Colon (tissue), 2 donors: ENCODE measurements at regions not wholly inside any gene's neighbourhood (a gene's known extent, or its start where the extent isn't known, plus 50 kb on each side); places are given as distances from the start of the nearest gene placed in this dataset.
"Not testable (repeated sequence)": the region's sequence is repeated elsewhere in the genome, so short reads cannot be mapped to it uniquely, and the experiment has no call there.

Experiments used
- FAIRE-seq: peaks from 2 replicates; lab custom pipeline; 2012; peaks lifted over from hg19 to GRCh38; lab: Jason Lieb, UNC
- donor health status: control.
- donor health status: control.

DNA sequence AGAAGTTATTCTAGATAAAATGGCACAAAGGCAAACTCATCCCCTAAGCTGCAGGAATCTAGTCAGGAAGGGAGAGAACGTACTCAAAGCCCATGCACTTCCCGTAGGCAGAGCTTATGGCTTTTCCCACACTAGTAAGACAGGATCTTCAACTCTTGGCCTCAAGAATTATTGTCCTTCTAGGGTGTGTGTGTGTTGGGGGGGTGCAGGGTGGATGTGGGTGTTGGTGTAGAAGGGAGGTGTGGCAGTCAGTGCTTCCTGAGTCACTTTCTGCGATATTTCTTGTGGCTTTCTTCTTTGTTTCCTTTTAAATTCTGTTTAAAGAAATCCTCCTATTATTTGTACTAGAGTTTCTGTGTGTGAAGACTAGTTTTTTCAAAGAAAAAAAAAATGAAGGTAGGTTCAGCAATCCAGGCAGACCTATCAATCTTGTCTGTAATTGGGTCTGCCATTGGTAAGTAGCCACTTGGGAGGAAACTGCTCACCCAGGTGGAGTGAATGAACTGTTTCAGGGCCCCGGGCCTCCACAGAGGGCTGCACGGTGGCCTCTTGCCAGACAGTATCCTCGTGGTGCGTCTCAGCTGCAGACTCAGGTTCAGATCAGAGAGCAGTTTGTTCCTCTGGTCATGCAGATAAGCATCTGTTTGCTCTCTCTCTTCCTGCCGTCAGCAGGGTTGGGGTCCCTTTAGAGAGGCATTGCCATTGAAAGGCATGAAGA is 131.9 kb downstream of the NPR3 start:
- no peak for FAIRE-seq

DNA sequence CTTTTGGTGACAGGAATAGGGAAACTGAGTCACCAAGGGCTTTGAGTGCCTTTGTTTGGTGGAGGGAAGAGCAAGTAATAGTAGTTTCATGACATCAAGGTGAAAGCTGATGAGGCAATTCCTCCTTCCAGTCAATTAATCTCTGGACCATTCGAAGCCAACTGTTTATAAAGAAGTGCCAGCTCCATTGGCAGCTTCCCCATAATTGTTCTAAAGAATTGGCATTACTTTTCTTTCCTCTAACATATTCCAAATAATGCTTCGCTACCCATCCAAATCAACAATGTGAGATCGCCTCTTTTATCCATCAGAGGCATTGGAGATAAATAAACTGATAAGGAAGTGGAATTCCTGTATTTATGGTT is 132.4 kb downstream of the NPR3 start:
- FAIRE-seq = no peak

DNA sequence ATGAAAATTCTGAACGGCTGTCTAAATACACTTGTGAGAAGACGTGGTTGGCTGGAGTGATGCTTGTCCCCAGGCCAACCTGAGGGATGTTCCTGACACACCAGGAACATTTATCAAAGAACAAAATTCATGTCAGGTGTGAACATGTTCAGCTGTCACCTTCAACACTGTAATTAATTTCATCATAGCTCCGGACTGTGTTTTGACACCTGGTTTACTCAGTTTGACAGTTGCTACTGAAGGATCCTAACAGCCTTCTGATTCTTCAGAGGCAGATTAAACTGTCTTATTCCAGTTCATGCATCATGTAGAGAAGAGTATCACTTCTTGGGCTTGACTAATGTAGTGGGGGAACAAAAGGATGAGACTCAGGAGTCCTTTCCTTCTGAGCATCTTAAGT is 134.1 kb downstream of the NPR3 start:
- no peak for FAIRE-seq

DNA sequence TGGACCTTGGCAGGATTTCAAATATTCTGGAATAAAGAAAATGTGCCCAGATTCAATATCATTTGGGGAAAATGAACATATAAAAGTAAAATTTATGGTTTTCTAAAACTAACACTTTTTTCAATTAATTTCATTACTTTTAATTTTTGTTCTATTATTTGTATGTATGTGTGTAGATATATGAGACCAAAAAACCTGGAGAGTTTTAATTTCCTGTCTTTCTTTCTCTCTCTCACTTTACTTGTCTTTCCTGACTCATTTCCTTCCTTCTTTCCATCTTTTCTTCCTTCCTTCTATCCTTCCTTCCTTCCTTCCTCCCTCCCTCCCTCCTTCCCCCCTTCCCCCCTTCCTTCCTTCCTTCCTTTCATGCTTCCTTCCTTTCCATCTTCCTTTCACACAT is 137.0 kb downstream of the NPR3 start:
- FAIRE-seq = no peak

DNA sequence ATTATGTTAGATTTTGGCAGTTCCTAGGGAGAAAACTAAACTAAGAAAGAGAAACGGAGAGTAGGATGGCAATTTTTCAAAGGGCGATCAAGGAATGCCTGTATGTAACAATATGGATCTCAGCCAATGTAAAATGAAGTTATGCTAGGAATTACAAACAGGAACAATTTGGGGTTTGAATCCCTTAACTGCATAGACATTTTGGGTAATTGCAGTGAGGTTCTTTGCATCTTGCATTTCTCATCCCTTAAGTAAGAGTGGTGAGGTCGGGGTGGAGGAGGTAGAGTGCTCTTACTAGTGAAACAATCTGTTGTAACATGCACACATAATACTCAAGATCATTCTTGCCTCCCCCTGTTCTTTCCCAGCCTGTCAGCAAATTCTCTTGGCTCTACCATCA is 137.6 kb downstream of the NPR3 start:
- FAIRE-seq = no peak

DNA sequence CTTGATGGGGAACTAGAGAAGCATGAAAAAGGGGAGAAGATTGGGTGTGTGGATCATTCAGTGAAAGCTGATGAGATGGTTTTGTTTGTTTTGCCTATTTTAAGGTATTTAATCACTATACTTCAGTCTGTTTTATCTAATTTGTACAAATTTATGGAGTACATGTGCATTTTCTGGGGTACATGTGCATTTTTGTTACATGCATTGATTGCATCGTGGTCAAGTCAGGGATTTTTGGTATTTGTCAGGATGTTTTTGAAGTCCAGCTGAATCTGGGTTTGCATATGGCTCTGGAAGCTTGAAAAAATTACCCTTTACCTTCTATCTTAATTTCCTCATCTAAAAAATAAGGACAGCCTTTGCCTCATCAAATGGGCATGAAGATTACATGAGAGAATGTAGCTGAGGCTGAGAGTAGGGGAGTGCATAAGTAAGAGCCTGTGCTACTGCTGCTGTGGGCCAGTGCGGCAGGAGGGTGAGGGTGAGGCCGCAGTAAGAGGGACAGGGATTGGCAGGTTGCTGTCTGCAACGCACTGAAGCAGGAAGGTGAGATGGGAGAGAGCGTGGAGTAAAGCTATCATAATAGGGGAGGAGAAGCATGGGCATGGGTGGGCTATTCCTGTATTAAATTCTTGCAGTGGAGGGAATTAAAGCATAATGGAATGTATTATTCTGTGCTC is 139.8 kb downstream of the NPR3 start:
- FAIRE-seq = no peak

DNA sequence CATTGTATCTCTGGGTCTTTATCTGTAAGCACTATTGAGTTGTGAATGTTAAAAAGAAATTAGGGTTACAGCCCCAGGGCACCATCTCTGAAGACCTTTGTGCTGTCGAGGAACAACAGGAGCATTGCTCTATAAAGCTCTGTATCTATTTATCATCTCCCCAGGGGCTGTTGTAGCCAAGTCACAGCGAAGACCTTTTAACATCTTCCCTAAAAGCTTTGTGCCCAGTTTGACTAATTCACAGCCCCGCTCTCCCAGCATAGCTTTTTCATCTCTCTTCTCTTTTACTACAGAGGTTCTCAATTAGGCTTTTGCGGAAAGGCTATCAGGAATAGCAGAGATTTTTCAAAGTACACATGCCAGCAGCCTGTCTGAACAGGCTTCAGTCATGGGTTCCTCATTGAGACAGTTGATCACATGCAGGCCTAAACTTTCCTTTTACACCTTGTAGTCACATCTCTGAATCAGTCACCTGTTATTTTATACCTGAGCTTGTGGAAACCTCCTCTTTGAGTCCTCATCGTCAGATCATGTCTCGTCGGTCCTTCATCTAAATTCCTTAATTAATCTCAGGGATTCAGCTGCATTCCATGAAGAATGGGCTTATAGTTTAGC is 140.5 kb downstream of the NPR3 start:
- FAIRE-seq = no peak

DNA sequence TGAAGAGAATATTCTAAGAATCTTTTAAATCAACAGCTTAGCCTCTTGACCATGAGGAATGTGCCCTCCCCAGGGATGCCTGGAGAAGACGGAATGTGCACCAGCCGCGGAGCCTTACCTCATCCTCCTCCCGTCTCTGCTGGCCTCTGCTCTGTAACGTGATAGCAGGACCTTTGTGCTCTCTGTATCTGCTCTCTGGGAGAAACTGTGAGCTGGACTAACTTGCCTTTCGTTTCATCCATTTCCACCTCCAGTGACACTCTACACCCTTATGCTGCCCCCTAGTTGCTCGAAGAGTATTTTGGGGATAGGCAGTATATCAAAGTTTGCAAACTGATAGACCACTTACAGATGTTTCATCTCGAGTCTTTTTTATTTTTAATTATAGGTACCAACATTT is 141.4 kb downstream of the NPR3 start:
- no peak for FAIRE-seq

DNA sequence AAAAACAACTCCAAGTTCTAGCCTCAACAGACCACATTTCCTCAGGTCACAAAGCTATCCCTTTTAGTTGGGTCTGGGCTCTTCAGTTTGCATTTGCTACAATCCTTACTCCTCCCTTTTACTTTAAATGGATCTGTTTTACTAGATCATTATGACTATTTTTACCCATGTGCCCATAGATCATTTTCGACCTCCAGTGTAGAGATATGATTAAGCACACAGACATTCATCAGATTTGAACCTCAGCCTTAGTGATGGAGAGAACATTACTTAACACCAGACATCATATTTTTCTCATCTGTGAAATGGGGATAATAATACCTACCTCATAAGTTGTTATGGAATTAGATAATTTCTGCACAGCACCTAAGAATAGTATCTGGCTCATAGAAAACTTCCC is 141.9 kb downstream of the NPR3 start:
- FAIRE-seq = no peak

DNA sequence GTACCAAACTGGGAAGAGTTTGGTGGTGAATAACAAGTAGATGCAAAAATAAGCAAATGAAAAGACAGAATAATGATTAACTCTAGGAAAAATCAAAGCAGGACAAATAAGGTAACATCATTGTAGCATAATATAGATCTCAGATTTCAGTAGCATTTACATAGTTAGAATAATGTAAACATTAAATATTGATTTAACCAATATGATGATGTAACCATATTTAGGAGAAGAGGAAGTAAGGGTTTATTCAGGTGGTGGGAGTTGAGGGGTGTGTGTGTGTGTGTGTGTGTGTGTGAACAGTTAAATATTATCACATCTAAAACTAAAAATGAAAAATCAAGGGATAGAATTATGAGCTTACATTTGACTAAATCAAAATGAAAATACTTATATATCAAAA is 143.4 kb downstream of the NPR3 start:
- FAIRE-seq = no peak

DNA sequence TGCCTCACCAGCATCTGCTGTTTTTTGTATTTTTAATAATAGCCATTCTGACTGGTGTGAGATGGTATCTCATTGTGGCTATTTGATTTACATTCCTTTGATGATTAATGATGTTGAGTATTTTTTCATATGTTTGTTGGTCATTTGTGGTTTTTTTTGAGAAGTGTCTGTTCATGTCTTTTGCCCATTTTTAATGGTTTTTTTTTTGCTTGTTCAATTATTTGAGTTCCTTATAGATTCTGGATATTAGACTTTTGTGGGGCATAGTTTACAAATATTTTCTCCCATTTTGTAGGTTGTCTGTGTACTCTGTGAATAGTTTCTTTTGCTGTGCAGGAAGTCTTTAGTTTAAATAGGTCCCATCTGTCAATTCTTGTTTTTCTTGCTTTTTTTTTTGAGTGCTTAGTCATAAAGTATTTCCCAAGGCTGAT is 148.1 kb downstream of the NPR3 start:
- FAIRE-seq = no peak

DNA sequence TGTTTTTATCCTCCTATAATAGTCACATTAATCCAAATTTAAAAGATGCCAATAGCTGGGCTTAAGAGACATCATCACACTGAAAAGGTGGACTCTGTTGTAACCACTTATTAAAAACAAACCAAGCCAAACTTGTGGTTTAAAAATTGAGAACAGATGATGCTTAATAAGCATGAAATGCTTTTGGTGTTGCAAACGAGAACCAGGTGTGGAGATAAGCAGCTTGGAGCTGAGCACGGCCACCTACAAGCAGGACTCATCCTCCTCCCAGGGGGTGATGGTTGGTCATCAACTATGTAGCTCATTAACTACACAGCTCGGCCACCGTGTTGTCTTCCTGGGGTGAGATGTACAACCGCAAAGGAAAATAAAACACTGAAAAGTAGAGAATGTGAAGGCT is 154.4 kb downstream of the NPR3 start:
- FAIRE-seq = no peak

DNA sequence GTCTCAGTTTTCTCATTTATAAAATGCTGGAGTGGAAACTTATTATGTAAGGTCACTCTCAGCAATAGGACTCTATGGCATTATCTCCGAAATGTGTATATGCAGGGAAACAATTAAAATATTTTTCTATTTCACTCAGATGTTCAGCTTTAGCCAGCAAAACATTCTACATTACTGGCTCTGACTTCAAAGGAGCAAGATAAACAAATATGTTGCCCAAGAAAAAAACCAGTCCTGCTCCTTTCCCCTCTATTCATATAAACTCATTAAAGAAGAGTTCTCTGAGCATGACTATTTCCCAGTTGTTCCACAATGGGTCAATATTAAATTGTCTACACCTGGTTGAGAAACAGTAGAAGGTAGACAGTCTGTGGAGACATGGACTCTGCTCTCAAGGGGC is 155.0 kb downstream of the NPR3 start:
- no peak for FAIRE-seq

DNA sequence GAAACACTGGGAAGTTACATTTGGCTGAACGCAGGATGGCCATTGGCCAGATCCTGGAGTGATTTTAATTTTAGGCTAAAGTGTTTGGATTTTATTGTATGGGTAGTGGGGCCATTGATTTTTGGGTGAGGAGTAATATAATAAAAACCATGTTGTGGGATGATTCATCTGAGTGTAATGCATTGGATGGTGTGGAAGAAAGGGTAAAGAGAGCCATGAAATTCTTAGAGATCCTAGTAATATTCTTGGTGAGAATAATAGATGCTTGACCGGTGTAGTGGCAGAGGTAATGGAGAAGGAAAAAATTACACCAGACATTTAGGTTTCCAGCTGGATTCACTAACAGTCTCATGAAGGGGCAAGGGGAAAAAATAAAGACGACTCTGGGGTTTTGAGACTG is 158.1 kb downstream of the NPR3 start:
- no peak for FAIRE-seq

DNA sequence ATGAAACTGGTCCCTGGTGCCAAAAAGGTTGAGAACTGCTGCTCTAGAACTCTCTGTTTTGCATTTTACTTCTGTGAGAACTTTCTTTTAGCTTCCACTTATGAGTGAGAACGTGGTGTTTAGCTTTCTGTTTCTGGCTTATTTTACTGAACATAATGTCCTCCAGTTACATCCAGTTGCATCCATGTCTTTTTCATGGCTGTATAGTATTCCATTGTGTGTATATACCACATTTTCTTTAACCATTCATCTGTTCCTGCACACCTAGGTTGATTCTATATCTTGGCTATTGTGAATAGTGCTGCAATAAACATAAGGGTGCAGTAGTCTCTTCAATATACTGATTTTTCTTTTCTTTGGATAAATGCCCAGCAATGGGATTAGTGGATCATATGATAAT is 165.7 kb downstream of the NPR3 start:
- FAIRE-seq = no peak

DNA sequence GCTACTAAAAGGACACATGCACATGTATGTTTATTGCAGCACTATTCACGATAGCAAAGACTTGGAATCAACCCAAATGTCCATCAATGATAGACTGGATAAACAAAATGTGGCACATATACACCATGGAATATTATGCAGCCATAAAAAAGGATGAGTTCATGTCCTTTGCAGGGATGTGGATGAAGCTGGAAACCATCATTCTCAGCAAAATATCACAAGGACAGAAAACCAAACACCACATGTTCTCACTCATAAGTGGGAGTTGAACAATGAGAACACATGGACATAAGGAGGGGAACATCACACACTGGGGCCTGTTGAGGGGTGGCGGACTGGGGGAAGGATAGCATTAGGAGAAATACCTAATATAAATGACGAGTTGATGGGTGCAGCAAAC is 168.2 kb downstream of the NPR3 start:
- FAIRE-seq = not testable (repeated sequence)

DNA sequence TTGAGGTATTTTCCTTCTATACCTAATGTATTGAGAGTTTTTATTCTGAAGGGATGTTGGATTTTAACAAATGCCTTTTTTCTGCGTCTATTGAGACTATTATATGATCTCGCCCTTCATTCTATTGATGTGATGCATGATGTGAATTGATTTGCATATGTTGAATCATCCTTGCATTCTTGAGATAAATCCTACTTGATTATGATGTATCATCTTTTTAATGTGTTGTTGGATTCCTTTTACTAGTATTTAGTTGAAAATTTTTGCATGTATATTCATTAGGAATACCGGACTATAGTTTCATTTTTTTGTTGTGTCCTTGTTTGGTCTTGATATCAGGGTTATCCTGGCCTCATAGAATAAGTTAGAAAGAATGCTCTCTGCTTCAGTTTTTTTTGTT is 169.7 kb downstream of the NPR3 start:
- no peak for FAIRE-seq

DNA sequence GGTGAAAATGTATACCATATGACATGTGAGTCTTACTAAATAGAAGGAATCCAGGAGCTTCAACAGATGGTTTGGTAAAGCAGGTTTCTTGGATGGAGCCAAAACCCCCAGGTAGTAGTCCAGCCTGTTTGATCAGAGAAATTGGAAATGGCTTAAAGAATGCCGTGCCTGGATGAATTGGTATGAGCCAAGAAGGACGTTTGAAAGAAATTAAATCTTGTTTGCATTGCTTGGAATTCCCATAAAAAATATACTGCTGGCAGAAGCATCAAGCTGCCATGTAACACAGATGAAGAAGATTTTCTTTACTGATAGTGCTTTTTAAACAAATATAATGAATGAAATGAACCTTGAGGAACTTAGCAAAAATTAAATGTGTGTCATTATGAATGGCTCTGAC is 176.3 kb downstream of the NPR3 start:
- no peak for FAIRE-seq

DNA sequence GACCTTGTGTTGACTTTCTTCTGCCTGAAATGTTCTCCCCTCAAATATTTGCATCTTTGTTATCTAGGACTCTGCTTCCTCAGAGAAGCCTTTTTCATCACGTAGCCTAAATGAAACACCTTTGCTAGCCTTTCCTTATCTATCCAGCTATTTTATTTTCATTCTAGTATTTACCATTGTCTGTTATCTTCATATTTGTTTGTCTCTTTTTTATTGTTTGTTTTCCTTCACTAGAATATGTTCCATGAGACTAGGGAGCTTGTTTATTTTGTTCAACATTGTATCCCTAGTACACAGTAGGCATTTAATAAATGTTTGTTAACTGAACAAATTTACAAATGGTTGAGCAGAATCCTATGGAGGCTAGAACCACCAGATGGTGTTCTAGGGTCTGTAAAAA is 178.0 kb downstream of the NPR3 start:
- no peak for FAIRE-seq

DNA sequence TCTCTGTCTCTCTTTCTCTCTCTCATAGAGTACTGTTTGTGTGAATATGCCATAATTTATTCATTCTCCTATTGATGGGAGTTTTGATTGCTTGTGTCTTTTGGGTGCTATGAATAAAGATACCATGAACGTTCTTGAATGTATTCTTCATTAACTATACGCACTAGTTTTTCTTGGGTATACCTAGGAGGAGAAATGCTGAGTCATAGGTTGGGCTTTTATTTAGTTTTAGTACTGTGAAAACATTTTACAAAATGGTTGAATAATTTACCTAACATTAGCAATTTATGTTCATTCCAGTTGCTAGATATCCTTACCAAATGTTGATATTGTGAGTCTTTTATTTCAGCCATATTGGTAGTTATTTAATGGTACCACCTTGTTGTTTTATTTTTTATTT is 192.5 kb downstream of the NPR3 start:
- no peak for FAIRE-seq

DNA sequence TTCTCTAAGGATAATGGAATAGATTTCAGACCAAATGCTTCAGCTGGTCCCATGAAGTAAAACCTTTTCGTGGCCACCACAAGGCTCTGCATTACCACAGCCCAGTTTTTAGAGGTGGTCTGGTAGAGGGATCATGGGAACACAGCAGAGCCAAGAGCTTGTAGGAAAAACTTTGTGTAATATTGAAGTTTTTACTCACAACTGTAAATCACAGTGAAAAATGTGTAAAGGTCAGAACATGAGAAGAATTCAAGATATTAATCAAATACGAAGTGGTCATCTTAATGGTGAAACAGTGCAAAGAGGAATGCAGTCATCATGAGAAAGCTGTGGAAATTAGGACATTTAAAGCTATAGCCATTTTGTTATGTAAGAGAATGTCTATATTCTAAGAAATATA is 197.5 kb downstream of the NPR3 start:
- FAIRE-seq = no peak

DNA sequence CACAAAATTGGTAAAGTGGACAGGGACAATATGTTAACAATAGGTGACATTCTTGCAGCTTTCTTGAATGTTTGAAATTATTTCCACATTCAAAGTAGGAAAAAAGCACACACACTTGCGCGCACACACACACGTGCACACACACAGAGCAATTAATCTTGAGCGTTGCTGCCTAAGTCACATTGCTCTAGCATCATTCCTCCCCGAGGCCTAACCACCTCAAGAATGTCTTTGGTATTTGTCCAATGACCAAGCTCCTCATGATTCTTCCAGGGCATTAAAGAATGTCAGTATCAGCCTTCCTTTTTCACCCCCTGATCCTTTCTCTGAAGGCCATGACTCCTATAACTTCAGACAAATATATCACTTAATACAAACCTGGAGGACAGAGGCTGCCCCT is 198.1 kb downstream of the NPR3 start:
- FAIRE-seq = no peak

DNA sequence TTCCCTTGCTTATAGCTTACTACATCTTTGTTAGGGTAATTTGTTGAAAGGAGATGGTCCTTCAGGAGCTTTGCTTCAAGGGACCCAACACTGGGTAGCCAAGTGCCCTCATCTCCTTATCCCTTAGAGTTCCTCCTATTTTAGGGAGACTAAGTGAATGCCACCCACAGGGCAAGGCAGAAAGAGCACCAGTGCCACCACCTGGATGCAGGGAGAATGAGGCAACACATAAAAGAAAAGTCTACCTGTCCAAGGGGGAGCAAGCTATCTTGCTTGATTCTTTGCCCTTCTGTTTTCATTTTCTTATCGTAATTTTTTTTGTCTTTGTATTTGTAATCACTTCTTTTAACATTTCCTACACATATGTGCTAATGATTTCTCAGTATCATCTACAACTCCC is 205.5 kb downstream of the NPR3 start:
- no peak for FAIRE-seq

DNA sequence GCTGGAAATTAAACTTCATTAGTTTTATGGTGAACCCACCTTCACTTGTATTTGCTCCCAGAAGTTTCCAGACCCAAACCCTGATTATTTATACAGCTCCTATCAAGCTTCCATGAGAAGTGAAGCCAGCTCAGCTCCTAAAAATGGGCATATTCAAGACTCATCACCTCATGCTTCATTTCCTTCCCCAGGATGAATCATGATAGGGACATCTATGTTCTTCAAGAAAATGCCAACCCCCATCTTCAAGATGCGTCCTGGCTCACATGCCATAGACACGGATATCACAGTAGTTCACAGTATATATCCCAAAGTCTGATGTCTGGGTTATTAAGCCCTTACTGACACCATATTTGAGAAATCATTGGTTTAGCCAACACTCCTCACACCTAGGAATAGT is 217.6 kb downstream of the NPR3 start:
- no peak for FAIRE-seq
